ENCODE measurements at regions not wholly inside any gene's neighbourhood (a gene's known extent, or its start where the extent isn't known, plus 50 kb on each side); places are given as distances from the start of the nearest gene placed in this dataset.

DNA sequence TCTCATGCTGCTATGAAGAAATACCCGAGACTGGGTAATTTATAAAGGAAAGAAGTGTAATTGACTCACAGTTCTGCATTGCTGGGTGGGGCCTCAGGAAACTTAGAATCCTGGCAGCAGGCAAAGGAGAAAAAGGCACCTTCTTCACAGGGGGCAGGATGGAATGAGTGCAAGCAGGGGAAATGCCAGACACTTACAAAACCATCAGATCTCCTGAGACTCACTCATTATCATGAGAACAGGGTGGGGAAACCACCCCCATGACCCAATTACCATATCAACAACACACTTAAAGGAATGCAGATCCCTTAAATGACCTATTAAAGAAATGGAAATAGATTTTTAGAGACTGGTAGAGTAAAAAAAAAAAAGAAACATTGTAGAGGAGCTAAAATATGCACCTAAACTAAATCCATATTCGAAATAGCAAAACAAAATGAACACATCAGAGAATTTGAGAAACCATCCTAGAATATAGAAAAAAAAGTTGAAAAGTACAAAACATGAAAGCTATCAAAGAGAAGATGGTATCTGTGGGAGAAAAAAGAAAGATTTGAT is 104.3 kb upstream of the UGT8 start:
- no peak for TF ChIP-seq POLR2AphosphoS5 (IDR thresholded peaks at IDR 0.05; ENCODE audit: low read depth, low read length)
- TF ChIP-seq, protein P1, sequence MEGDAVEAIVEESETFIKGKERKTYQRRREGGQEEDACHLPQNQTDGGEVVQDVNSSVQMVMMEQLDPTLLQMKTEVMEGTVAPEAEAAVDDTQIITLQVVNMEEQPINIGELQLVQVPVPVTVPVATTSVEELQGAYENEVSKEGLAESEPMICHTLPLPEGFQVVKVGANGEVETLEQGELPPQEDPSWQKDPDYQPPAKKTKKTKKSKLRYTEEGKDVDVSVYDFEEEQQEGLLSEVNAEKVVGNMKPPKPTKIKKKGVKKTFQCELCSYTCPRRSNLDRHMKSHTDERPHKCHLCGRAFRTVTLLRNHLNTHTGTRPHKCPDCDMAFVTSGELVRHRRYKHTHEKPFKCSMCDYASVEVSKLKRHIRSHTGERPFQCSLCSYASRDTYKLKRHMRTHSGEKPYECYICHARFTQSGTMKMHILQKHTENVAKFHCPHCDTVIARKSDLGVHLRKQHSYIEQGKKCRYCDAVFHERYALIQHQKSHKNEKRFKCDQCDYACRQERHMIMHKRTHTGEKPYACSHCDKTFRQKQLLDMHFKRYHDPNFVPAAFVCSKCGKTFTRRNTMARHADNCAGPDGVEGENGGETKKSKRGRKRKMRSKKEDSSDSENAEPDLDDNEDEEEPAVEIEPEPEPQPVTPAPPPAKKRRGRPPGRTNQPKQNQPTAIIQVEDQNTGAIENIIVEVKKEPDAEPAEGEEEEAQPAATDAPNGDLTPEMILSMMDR (IDR thresholded peaks at IDR 0.05; ENCODE audit: control extremely low read depth in 1 of 3, insufficient read depth in 1 of 3, low read depth in 1 of 3, low read length in 3 of 3) = no peak
- TF ChIP-seq SAP30 (IDR thresholded peaks at IDR 0.05; ENCODE audit: insufficient read depth, insufficient replicate concordance, low read length) = no peak
- TF ChIP-seq CEBPB (IDR thresholded peaks at IDR 0.05; ENCODE audit: low read depth, low read length) = peak; percentile 47; the same call in 1 of the 2 replicates
- TF ChIP-seq NRF1 (IDR thresholded peaks at IDR 0.05; ENCODE audit: low read depth, low read length) = no peak
- no peak for TF ChIP-seq TCF12 (IDR thresholded peaks at IDR 0.05; ENCODE audit: low read depth, low read length)
- no peak for TF ChIP-seq GTF2F1 (IDR thresholded peaks at IDR 0.05; ENCODE audit: borderline replicate concordance, low read depth, low read length)
- no peak for TF ChIP-seq EZH2 (IDR thresholded peaks at IDR 0.05; ENCODE audit: low read depth, low read length, severe bottlenecking)
- TF ChIP-seq RFX5 (IDR thresholded peaks at IDR 0.05; ENCODE audit: borderline replicate concordance, low read depth, low read length) = no peak
- TF ChIP-seq KDM1A (IDR thresholded peaks at IDR 0.05; ENCODE audit: borderline replicate concordance, low read length) = no peak
- no peak for TF ChIP-seq POLR2A (IDR thresholded peaks at IDR 0.05; ENCODE audit: control extremely low read depth in 1 of 2, low read depth in 2 of 2, low read length in 2 of 2)
- no peak for TF ChIP-seq PHF8 (conservative IDR thresholded peaks at IDR 0.05; ENCODE audit: low read depth, low read length)

Data from H1 (cell line).